ENCODE measurements at regions not wholly inside any gene's neighbourhood (a gene's known extent, or its start where the extent isn't known, plus 50 kb on each side); places are given as distances from the start of the nearest gene placed in this dataset.

DNA sequence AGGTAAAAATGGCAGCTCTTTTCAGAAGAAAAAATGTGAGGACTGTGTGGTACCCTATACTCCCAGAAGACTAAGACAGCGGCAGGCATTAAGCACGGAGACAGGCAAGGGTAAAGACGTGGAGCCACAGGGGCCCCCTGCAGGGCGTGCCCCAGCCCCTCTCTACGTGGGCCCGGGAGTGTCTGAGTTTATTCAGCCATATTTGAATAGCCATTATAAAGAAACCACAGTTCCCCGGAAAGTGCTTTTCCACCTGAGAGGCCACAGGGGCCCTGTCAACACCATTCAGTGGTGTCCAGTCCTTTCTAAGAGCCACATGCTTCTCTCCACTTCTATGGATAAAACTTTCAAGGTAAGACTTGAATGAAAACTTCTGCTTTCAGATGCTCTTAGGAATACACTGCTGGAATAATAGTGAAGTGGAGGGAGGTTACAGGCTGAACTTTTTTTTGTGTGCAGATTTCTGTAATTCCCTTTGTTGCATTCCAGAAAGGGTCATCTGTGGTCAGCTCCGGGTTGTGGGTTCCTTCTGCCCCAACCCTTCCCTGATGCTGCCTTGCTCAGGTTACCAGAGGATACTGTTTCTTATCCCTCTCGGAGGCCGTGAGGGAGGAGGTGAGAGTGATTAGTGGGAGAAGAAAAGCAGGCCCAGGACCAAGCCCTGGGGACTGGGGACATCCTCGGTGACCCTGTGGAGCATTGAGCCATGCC, 58.4 kb downstream of the SLC25A47 start:
- no peak for DNase-seq (ENCODE audit: low read depth in 2 of 2)

DNA sequence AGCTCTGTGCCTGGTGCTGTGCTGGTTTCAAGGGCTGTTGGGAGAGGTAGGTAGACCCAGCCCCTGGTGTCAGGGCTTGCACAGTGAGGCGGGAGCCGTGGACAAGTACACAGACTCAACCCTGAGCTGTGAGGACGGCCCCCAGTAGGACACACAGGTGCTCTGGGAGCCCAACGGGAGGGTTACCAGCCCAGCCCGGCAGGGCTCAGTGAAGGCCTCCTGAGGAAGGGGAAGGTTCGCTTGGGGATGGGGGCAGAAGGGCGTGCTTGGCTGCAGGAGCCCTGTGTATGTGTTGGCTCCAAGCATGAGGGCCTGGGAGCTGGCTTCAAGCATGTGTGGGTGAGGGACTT, 58.9 kb downstream of the SLC25A47 start:
- DNase-seq (ENCODE audit: low read depth in 2 of 2) = no peak

DNA sequence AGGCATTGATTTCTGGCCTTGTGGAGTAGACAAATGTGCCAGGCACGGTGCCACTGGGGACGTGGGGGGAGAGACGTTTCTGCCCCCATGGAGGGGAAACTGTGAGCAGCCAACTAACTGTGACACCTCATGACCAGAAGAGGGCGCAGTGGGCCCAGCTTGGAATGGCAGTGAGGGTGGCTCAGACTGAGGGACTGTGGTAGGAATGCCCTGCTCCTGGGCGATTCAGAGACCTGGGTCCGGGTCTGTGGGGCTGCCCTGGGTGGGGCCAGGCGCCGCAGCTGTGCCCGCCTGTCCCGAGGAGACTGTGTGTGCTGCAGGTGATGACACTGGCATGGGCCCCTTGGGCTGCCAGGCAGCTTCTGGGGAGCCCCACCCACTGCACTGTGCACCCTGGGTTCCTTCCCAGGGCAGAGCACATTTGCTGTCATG, 60.6 kb downstream of the SLC25A47 start:
- peak; percentile 36 to 52 for DNase-seq (ENCODE audit: low read depth in 2 of 2)

DNA sequence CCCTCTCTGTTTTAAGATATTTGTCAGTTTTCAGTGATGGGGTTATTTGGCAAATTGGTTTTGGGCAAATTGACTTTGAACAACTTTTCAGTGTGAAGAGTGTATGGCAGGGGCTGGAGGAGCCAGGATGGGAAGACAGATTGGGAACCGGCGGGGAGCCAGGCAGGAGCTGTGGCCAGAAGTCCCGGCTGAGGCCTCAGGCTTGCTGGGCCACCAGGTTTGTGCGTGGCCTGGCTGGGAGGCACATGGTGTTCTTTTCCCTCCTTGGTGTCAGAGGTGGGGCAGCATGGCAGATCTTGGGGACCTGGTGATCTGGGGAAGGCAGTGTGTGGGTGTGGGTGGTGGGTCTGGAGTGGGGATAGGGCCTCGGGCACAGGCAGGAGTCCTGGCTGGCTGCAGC, 61.1 kb downstream of the SLC25A47 start:
- DNase-seq (ENCODE audit: low read depth in 2 of 2) = no peak

DNA sequence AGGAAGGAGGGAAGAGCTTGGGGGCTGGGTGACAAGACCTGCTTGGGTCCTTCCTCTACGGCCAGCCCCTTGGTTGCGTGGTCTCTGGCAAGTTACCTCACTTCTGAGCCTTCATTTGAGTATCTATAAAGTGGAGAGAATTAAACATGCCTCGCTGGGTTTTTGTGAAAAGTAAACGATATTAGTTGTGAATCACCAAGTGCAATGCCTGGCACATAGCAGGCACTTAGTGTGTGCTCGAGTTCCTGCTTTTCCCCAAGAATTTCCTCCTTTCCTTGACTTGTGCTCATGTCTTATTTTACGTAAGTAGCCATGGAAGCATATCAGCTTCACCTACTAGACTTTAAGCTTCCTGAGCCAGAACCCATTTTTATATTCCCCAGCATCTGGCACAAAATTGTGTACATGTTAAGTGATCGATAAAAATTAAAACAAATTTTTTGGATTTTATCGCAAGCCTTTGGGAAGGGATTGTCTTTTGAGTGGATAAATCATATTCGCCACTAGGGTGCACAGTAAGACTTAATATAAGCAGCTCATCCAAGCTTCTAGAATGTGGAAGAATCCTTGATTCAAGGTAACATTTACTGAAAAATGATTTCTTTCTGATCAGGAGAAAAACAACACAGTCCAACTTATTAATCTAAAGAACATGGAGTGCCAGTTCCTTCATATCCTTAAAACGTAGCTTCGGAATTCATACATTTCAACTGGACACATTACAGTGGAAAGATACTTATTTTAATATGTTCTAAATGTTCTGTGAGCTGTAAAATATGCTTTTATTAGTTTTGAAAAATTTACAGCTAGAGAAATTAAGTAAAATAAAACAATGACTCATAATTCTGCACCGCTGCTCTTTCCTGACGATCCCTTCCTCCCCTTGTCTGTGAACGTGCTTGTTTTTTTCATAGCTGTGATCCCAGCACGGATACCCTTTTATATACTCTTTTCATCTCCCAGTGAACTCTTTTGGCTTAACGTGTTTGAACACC, 62.0 kb downstream of the SLC25A47 start:
- DNase-seq (ENCODE audit: low read depth in 2 of 2) = no peak

DNA sequence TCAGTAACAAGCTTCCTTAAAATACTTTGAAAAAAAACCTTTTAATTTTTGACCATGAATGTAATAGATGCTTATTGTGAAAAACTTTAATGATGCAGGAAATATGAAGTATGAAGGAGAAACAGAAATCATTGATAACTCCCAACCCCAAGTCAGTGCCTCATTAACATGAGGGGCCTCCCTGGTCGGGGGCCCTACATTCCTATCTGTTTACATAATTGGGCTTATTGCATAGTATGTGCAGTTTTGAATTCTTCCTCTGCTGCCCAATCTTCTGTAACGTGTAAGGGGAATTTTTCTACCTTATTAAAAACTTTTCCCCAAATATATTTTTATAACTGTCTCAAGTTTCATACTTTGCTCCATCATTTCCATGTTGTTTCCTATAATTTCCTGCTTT, 63.0 kb downstream of the SLC25A47 start:
- no peak for DNase-seq (ENCODE audit: low read depth in 2 of 2)

DNA sequence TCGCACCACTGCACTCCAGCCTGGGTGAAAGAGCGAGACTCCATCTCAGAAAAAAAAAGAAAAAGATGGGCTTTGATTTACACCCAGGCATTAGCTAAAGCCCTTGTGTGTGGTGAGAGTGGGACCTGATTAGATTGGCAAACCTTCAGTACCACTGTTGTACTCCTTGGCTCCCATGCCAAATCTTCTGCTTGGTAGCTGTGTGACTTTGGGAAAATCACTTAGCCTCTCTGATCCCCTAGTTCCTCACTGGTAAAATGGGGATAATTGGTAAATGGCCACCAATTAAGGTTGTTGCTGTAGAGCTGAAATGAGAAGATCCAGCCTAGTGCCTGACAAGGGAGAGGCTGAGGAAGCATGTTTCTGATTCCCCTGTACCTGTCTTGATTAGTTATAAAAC, 63.7 kb downstream of the SLC25A47 start:
- DNase-seq (ENCODE audit: low read depth in 2 of 2) = no peak

DNA sequence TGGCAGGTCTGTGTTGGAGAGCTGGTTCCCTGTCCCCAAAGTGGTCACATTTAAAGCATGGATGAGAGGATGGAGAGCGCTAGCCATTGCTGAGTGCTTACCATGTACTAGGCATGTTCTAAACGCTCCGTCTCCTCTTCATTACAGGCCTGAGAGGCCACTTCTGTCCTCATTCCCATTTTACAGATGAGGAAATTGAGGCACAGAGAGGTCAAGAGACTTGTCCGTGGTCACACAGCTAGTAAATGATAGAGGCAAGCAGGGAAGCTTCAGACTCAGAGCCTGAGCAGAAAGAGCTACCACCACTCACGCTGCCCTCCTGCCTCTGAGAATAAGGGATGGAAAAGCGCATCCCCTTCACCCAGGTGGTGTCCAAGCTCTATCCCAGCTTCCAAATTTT, 64.3 kb downstream of the SLC25A47 start:
- DNase-seq (ENCODE audit: low read depth in 2 of 2) = no peak

DNA sequence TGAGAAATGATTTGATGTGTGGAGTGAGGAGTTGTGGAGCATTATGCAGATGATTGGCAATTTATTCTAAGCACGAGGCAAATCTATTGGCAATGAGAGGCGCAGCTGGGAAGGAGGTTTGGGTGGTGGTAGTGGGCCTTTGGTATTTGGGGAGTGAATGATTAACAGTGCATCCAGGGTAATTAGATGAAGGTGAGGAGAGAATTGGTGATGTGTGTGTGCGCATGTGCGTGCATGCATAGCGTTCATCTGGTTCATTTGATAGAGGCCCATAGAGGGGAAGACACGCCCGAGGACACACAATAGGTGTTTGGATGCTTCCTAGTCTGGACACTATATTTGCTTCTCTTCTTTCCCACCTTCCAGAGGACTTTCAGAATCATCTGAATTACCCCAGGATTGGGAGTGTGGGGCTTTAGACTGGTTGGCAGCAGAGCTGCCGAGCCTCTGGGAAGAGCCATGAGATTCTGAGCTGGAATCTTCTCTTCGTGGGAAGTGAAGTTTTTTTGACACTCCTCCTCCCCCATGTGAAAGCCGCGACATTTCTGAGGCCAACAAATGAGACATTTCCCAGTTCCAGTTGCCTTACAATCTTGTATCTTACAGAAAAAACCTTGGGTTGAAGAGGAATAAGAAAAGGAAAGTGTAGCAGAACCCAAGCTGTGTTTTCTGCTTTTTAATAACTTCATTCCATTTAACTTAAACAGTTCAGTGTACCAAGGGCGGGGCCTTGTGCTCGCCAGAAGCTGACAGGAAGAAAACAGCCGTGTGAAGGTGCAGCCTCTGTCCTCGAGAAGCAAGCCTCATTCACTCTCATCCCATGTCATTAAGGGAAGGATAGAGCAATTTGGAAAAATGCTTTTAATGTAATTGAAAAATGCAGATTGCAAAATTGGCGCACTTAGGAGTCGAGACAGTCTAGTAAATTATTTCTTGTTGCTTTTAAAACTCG, 65.2 kb downstream of the SLC25A47 start:
- DNase-seq (ENCODE audit: low read depth in 2 of 2) = no peak

DNA sequence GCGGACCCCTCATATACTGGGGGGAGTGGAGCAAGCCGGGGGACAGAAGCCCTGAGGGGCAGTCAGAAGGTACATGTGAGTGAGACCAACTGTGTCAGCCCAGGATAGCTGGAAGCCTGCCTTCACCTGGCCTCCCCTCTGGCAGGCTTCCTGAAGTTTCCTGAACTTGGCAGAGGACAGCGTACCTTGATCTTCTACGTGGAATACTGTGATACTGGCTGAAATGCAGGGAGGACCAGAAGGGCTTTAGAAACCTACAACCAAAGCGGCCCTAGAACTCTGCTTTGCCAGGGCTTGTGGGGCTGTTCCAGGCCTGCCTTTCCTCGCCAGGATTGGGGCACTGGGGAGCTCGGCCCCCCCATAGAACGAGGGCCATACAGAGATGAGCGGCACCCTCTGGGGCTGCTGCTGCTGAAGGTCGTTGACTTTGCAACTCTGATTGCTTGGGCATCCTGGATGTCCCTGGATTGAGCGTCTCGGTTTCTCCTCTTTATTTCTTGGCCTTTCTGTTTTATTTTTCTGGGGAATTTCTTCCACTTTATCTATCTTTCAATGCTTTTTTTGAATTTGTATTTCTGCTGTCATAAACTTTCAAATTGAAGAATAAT, 66.5 kb downstream of the SLC25A47 start:
- no peak for DNase-seq (ENCODE audit: low read depth in 2 of 2)

DNA sequence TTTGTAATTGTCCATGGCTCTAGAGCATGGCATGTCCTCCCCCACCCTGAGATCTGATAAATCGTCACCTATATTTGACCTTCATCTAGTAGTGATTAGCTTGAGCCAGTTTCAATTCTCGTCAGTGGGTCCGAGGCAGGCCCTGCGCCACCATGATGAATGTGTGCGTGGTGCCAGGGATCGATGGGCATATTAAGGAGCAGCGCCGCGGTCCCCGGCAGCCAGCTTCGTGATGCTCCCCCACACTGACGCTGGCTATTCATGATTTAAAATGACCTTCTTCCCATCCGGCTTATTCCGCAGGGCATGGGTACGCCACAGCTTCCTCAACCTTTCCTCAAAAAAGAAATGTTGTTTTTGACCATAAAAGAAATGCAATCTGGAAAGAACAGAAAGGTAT, 68.0 kb downstream of the SLC25A47 start:
- no peak for DNase-seq (ENCODE audit: low read depth in 2 of 2)

DNA sequence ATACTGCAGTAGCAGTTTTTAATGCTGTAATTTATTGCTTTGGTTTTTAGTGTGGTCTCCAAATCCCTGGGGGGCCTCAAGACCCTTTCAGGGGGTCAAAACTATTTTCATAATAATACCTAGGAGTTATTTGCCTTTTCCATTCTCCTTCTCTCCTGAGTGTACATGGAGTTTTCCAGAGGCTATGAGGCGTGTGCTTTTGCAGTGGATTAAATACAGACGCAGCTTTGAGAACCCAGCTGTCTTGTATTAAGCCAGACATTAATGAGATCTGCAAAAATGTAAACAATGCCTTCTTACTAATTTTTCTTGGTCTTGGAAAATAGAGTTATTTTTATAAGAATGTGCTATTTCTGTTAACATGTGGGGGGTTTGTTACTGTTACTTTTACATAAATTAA, 68.6 kb downstream of the SLC25A47 start:
- DNase-seq (ENCODE audit: low read depth in 2 of 2) = no peak

DNA sequence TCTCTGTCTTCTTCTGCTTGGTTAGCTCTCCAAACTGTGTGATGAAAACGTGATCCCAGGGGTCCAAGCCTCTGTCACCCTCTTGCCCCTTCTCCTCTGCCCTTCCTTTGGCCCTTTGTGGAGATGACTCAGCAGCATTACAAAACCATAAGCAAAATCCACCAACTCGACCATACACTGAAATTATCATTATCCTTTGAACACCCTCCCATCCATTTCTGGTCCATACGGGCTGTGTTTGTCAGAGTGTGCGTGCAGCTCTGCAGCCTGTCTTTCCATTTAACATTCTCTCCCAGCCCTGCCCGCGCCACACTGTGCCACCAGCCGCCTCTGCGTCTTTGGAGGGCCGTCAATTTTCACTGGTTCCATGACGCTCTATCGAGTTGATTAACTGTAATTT, 69.2 kb downstream of the SLC25A47 start:
- DNase-seq (ENCODE audit: low read depth in 2 of 2) = no peak

DNA sequence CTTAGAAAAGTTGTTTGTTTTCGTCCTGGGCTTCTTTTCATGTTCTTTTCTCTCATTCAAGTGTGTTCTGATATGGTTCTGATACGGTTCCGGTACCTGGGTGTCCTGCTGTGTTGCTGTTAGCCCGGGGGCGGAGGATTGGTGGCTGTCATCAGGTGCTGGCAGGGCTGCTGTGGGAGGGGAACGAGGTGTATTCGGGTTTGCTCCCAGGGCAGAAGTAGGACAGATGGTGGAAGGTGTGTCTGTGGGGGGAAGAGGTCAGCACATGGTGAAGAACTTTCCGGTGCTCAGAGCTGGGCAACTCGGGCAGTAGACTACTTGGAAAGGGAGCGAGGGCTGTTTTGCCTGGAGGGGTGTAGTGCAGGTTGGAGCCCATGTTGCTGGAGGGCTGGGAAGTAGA, 70.2 kb downstream of the SLC25A47 start:
- no peak for DNase-seq (ENCODE audit: low read depth in 2 of 2)

DNA sequence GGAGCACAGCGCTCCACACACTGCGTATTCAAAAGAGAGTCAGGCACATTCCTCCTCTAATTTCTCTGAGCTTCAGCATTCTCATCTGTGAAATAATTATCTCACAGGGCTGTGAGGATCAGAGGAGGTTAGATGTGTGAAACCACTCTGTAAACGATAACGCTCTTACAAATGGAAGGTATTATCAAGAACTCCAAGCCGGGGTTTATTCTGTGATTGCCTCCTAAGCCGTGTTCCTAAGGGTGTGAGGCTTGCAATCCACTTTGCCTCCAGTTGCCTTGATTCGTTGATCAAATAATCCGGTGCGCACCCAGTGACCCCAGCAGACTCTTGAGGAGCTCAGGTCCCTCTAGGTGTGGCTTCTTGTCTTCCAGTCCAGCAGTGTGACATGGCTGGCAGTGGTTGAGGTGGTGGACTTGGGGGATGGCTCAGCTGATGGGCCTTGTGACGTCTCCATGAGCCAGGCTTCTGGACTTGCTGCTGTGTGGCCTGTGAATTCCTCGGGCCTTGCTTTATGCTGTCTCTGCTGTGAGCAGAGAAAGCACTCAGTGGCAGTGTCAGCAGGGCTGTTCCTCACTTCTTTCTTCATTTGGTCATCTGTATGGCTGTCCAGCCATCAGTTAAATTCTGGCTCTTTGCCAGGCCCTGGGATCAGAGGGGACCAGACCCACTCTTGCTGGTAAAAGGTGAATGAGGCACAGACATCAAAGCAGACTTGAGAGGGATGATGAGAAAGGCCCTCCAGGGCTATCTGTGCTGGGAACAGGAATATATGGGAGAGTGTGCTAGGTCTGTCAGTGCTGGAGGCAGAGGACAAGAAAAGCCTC, 71.0 kb downstream of the SLC25A47 start:
- DNase-seq (ENCODE audit: low read depth in 2 of 2) = no peak

DNA sequence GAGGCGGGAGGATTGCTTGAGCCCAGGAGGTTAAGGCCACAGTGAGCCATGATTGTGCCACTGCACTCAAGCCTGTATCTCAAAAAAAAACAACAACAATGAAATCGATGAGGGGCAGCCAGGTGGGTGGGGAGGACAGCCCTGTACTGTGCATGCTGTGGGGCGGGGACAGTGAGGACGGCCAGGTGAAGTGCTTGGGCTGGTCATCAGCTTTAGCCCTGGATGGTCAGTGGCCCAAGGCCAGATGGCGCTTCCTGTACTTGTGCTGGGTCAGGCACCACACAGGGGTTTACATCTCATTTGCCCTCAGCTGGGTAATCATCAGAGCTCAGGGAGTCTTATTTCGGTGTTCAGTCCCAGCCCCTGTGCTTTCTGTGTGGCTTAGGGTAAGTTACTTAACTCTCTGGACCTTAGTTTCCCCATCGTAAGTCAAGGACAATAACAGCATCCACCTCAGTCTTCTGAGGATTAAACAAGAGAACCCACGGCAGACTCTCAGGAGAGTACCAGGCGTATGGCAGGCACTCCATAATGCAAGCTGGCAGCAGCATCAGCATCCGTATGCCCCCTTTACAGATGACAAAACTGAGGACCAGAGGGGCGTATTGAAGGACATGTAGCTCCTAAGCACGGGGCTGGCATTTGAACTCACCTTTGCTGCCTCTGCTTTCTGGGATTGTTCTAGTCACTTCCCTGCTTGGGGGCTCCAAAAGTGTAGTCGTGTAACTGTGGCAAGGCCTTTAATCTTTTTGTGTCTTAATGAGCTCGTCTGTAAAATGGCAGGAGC, 71.9 kb downstream of the SLC25A47 start:
- DNase-seq (ENCODE audit: low read depth in 2 of 2) = no peak

DNA sequence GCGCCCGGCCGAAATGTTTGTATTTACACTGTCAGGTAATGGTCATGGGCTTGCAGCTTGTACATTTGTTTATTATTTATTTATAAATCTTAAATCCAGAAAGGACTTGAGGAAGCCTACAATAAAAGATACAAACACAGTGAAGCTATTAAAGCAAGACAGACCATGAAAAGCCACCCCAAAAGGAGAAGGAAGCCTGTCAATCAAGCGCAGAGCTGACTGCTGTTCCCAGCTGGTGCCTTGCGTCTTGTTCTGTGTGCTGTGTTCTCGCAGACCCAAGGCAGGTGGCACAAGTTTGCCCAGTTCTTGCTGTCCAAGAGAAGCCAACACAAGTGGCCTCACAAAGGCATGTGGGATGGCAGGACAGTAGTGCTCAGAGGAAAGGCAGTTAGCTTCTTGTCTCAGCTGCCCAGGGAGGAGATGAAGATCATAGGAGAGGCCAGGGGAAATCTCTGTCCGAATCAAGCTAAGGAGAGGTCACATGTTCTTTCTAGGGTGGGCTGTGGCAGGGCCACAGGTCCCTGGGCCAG, 73.2 kb downstream of the SLC25A47 start:
- DNase-seq (ENCODE audit: low read depth in 2 of 2) = no peak

DNA sequence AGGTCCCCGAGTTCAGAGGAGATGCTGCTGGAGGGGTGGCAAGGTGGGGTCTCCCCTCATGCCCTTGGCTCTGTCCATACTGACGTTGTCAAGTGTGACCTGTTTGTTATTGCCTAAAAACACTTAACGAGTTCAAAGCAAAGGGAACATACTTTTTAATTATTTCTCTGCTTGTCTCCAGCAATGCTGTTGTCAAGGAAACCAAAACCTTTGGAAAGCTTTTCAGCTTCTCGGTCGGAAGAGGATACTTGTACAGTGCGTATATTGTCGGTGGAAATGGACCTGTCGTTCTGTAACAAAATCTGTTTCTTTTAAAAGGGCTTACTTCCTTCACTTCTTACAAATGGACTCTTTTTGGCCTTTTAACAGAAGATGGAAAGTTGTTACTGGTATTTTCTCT, 73.9 kb downstream of the SLC25A47 start:
- DNase-seq (ENCODE audit: low read depth in 2 of 2) = no peak

DNA sequence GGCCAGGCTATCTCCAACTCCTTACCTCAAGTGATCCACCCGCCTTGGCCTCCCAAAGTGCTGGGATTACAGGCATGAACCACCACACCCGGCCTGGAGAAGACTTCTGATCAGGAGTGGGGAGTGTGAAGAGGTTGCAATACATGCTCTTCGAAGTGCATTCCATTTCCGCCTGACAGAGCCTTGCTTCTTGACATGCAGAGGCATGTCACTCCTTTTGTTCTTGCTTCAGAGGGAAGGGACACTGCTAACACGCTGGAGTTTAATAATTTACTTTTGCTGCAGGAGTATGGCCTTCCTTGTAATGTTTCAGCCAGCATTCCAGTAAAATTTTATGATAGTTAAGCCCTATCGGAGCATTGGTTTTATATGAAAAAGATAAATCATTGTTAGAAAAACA, 74.9 kb downstream of the SLC25A47 start:
- DNase-seq (ENCODE audit: low read depth in 2 of 2) = no peak
